GM21529 (cell line): ENCODE measurements at regions not wholly inside any gene's neighbourhood (a gene's known extent, or its start where the extent isn't known, plus 50 kb on each side); places are given as distances from the start of the nearest gene placed in this dataset.
A peak's percentile ranks its signal among the peaks of the same experiment; 100 is the strongest.

Experiments
- ATAC-seq: cut with Tn5 transposase; IDR thresholded peaks from one replicate; pipeline ENCODE4 v1.9.1; 2021; ENCODE audit not compliant: unreplicated experiment

- no peak for ATAC-seq
Observed at GRCh38 chr9:99573085-99573484, 248.6 kb upstream of the NR4A3 start.

- no peak for ATAC-seq
Observed at GRCh38 chr9:99573886-99574285, 247.8 kb upstream of the NR4A3 start.

- ATAC-seq, result no peak
Observed at GRCh38 chr9:99576002-99576401, 245.7 kb upstream of the NR4A3 start.

GRCh38 chr9:99576876-99577275 lies 244.8 kb upstream of the NR4A3 start:
- ATAC-seq, result no peak

- ATAC-seq, result no peak
Observed at GRCh38 chr9:99577351-99577750, 244.3 kb upstream of the NR4A3 start.

GRCh38 chr9:99578666-99579065 lies 243.0 kb upstream of the NR4A3 start:
- ATAC-seq, result no peak

- ATAC-seq, result no peak
Observed at GRCh38 chr9:99579964-99580363, 241.7 kb upstream of the NR4A3 start.

- ATAC-seq, result no peak
Observed at GRCh38 chr9:99582814-99583213, 238.9 kb upstream of the NR4A3 start.

- no peak for ATAC-seq
Observed at GRCh38 chr9:99588299-99588698, 233.4 kb upstream of the NR4A3 start.

- ATAC-seq, result no peak
Observed at GRCh38 chr9:99588747-99589146, 232.9 kb upstream of the NR4A3 start.

GRCh38 chr9:99590410-99590809 lies 231.3 kb upstream of the NR4A3 start:
- no peak for ATAC-seq

- no peak for ATAC-seq
Observed at GRCh38 chr9:99590840-99591239, 230.8 kb upstream of the NR4A3 start.

- no peak for ATAC-seq
Observed at GRCh38 chr9:99591770-99592169, 229.9 kb upstream of the NR4A3 start.

GRCh38 chr9:99592834-99593574 lies 228.7 kb upstream of the NR4A3 start:
- ATAC-seq, result peak; percentile 49

- ATAC-seq, result no peak
Observed at GRCh38 chr9:99593610-99594009, 228.1 kb upstream of the NR4A3 start.

- no peak for ATAC-seq
Observed at GRCh38 chr9:99594056-99594780, 227.5 kb upstream of the NR4A3 start.

GRCh38 chr9:99595796-99596195 lies 225.9 kb upstream of the NR4A3 start:
- peak; percentile 56 for ATAC-seq

GRCh38 chr9:99601571-99602111 lies 220.0 kb upstream of the NR4A3 start:
- ATAC-seq, result no peak

- ATAC-seq, result no peak
Observed at GRCh38 chr9:99602854-99603253, 218.8 kb upstream of the NR4A3 start.

- ATAC-seq, result no peak
Observed at GRCh38 chr9:99605016-99605743, 216.5 kb upstream of the NR4A3 start.

- no peak for ATAC-seq
Observed at GRCh38 chr9:99606296-99606695, 215.4 kb upstream of the NR4A3 start.

- no peak for ATAC-seq
Observed at GRCh38 chr9:99606957-99607356, 214.7 kb upstream of the NR4A3 start.
